ENCODE measurements at regions not wholly inside any gene's neighbourhood (a gene's known extent, or its start where the extent isn't known, plus 50 kb on each side); places are given as distances from the start of the nearest gene placed in this dataset.
"Not testable (repeated sequence)": the region's sequence is repeated elsewhere in the genome, so short reads cannot be mapped to it uniquely, and the experiment has no call there.

DNA sequence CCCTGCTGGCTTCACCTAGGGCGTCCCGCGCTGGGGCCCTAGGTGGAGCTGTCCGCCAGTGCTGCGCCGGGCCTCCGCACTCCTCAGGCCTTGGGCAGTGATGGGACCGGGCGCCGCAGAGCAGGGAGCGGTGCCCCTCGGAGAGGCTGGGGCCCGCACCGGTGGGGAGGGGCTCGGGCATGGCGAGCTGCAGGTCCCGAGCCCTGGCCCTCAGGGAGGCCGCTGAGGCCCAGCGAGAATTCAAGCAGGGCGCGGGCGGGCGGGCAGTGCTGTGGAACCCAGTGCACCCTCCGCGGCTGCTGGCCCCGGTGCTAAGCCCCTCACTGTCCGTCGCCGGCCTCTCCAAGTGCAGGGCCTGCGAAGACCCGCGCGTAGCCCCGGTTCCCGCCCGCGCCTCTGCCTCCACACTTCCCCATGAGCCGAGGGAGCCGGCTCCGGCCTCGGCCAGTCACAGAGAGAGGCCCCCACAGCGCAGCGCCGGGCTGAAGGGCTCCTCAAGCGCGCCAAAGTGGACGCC, 565.1 kb upstream of the NDST4 start:
- DNase-seq (ENCODE audit: low spot score) (no peak), FAIRE-seq (no peak)

GRCh38 chr4:115675719-115676118, 562.3 kb upstream of the NDST4 start:
- peak; percentile 12 for DNase-seq (ENCODE audit: low spot score)
- FAIRE-seq: no peak

DNA sequence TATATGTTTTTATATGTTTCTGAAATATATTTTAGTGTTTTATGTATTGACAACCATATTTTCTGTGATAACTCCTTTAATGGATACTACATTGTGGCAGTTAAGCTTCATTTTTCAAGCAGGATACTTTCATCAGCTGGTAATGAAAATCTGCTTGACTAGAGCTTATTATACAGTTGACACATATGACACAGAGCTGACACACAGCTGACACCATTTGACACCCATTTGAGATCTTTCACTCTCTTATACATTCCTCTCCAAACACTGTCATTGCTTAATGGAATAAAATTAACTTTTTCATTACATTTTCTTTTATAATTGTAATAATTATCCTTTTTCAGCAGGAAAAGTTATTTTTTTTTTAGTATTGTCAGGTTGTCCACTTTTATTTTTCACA, 561.1 kb upstream of the NDST4 start:
- FAIRE-seq (no peak), DNase-seq (ENCODE audit: low spot score) (no peak)

GRCh38 chr4:115671581-115671980, 558.2 kb upstream of the NDST4 start:
- peak; percentile 21 for DNase-seq (ENCODE audit: low spot score)
- peak; percentile 71 for FAIRE-seq

GRCh38 chr4:115670930-115671329, 557.5 kb upstream of the NDST4 start:
- no peak for DNase-seq (ENCODE audit: low spot score)
- FAIRE-seq: no peak

DNA sequence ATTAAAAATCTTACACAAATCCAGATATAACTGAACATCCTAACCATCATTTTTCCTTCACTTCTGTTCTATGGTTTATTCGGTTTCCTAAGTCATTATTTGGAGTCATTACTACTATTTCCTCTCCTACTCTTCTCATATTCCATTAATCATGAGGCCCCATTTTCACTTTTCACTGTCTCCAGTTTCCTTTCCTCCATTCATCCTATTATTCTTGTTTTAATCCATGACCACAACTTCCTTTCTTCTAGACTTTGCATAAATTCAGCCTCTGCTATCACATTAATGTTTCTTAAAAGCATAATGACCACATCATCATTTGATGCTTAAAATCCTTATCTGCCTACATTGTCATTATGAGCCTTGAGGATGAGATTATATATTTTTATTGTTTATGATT, 555.0 kb upstream of the NDST4 start:
- DNase-seq (ENCODE audit: low spot score) (no peak), FAIRE-seq (no peak)

DNA sequence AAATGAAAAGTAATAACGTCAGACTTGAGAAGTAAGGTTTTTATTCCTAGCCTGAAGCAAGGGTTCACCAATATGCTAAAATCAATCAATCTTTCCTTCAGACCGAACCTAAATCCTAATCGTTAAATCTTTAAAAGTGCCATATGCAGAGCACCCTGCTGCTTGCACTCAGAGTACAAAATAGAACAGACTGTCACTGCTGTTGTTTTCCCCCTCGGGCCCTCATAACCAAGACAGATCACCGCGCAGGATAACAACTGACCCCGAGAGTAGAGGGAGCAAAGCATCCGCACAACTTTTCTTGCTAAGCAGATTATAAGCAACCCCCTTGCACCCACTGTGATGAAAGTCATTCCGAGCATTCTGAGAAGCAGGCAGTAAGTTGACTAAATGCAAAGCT, 550.9 kb upstream of the NDST4 start:
- no peak for DNase-seq (ENCODE audit: low spot score)
- no peak for FAIRE-seq

- FAIRE-seq (no peak), DNase-seq (ENCODE audit: low spot score) (no peak)
Measured at GRCh38 chr4:115660465-115660864, 547.0 kb upstream of the NDST4 start.

DNA sequence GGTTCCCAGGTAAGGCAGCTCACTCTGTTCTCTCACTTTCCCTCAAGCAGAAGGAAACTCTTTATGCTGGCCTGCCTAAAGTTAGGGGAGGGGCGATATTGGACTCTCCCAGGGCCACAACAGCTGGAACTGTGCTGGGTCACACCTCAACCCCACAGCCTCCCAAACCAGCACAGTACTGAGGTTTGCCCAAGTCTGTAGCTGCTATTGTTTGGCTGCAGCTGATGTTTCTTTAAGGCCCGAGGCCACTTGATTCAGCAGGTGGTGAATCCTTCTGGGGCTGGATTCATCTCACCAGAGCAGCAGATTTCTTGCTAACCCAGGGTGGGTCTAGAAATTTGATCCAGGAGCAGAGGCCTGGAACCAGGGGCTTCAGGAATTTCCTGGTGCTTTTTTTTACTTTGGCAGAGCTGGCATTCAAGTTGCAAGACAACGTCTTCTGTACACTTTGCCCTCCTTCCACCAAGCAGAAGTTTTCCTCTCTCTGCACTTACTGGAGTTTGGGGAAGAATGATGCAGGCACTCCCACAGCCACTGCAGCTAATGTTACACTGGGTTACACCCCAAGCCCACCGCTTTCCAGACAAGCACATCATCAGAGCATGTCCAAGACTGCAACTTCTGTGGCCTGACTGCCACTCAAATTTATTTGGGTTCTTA, 544.7 kb upstream of the NDST4 start:
- FAIRE-seq: no peak
- DNase-seq (ENCODE audit: low spot score): no peak

DNA sequence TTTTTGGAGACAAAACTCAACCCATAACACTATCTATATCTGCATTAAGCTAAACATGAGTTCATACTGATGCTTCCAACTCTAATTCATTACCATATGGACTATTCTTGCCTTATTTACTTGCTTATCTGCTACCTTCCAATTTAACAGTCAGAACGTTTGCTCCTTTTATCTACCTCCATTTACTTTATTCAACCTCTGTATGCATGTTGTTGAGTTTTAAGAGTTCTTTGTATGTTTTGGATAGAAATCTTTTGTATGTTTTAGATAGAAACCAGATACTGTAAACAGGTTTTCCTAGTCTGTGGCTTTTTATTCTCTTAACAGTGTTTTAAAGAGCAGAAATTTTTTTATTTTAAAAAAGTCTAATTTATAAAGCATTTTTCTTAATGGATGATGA, 542.2 kb upstream of the NDST4 start:
- DNase-seq (ENCODE audit: low spot score) (no peak), FAIRE-seq (no peak)

DNA sequence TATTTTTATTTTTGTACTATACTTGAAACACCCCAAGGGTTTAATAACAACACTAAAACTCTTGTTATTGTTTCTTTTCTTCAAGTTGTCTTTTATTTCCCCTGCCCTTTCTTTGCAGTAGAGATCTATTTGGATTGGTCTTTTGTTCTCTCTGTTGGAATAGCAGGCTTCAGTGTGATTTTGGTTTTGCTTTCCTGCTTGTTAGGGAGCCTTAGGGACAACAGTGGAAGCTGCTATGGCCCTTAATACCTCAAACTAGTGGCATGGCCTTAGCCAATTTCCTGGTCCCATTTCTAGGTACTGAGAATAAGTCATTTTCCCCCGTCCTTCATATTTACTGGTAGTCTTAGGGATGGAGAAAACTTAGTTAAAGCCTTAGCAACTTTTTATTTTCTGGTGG, 535.4 kb upstream of the NDST4 start:
- FAIRE-seq (no peak), DNase-seq (ENCODE audit: low spot score) (no peak)

DNA sequence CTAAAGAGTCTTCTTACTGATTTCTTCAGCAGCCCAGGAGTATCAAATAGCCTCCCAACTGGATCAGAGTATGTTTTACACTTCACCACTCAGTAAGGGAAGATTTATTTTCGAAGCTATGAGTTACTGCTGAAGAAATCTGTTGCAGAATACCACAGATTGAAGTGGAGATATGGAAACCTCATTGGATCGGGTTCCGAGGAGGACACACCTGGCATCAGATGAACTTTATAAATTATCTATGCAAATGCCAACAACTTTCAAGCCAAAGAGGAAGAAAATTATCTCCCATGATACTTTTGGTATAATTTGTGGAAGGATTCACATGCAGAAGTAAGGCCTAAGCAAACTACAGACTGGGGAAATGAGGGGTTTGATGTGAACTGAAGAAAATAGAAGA, 515.9 kb upstream of the NDST4 start:
- DNase-seq (ENCODE audit: low spot score): no peak
- FAIRE-seq: no peak

DNA sequence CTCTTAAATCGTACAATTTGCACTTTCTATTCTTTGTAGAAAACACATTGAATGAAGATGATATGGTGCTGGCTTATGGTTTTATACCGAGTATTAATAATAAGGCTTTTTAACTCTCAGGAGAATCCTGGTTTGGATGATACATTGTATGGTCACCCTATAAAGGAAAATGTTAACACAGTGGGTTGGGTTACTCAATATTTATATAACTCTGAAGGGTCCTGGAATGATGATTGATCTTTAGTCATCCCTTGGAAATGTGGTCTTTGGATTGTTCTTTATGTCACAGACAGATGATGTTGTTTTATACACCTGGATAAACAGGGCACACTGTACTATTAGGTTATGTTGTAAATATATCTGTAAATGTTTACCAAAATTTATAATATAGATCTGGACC, 496.2 kb upstream of the NDST4 start:
- no peak for FAIRE-seq
- no peak for DNase-seq (ENCODE audit: low spot score)

- FAIRE-seq: no peak
Measured at GRCh38 chr4:115607311-115607710, 493.9 kb upstream of the NDST4 start.

GRCh38 chr4:115596265-115597001, 483.0 kb upstream of the NDST4 start:
- FAIRE-seq (no peak), DNase-seq (ENCODE audit: low spot score) (no peak)

More at GRCh38 chr4:115607311-115607710, 493.9 kb upstream of the NDST4 start:
- DNase-seq (ENCODE audit: low spot score): no peak

- FAIRE-seq: no peak
- DNase-seq (ENCODE audit: low spot score): no peak
Measured at GRCh38 chr4:115580901-115581300, 467.5 kb upstream of the NDST4 start.

- FAIRE-seq (no peak), DNase-seq (ENCODE audit: low spot score) (no peak)
Measured at GRCh38 chr4:115575851-115576250, 462.4 kb upstream of the NDST4 start.

DNA sequence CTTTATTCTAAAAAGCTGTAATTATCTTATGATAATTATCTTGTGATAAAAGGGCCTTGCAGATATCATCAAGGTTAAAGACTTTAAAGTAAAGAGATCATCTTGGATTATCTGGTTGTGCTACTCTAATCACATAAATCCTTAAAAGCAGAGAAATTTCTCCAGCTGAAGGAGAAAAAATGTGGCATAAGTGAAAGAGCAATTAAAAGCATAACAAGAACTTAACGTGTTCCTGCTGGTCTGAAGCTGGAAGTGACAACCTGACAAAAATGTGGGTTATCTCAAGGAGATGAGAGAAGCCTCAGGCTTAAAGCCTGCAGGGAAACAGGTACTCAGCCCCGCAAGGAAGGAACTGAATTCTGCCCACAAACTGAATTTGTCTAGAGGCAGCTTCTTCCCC, 449.1 kb upstream of the NDST4 start:
- FAIRE-seq: no peak
- no peak for DNase-seq (ENCODE audit: low spot score)

- DNase-seq (ENCODE audit: low spot score): no peak
- FAIRE-seq: no peak
Measured at GRCh38 chr4:115548123-115548522, 434.7 kb upstream of the NDST4 start.

DNA sequence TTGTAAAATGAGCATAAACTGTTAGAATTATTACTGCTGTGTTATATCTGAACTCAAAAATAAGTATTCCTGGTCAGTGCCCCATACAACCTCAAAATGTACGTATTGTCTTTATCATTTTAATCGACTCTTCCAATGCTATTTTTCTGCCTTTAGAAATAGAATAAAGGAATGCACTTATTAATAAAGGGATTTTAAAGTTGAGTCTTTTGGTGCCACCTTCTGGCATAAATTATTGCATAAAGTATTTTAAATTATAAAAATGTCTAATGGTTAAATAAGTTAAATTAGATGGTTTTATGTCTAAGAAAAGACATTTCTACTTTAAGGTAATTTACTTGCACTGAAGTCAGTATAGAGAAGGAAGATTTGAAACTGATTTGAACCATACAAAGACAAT, 424.0 kb upstream of the NDST4 start:
- no peak for FAIRE-seq
- DNase-seq (ENCODE audit: low spot score): no peak

- FAIRE-seq (no peak), DNase-seq (ENCODE audit: low spot score) (no peak)
Measured at GRCh38 chr4:115529126-115529525, 415.7 kb upstream of the NDST4 start.

DNA sequence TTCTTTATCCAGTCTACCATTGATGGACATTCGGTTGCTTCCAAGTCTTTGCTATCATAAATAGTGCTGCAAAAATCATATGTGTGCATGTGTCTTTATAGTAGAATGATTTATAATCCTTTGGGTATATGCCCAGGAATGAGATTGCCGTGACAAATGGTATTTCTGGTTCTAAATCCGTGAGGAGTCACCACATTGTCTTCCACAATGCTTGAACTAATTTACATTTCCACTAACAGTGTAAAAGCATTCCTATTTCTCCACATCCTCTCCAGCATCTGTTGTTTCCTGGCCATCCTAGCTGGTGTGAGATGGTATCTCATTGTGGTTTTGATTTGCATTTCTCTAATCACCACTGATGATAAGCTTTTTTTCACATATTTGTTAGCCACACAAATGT, 406.1 kb upstream of the NDST4 start:
- FAIRE-seq; DNase-seq (ENCODE audit: low spot score): not testable (repeated sequence)

- FAIRE-seq (no peak), DNase-seq (ENCODE audit: low spot score) (no peak)
Measured at GRCh38 chr4:115515772-115516171, 402.4 kb upstream of the NDST4 start.

Data from urothelium cell line (cell line).